ENCODE measurements at regions not wholly inside any gene's neighbourhood (a gene's known extent, or its start where the extent isn't known, plus 50 kb on each side); places are given as distances from the start of the nearest gene placed in this dataset.

DNA sequence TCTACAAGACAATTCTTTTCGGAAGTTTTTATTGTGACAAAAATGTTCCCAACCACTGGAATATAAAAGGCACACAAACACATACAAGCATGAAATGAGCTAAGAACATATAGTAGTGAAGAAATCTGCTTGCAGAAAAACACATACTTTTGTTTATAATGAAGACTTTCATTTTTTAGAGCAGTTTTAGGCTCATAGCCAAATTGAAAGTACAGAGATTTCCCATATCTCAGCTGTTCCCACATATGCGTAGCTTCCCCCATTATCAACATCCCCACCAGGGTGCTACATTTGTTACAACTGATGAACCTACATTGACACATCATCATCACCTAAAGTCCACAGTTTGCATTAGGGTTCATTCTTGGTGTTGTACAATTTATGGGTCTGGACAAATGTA is 249.4 kb downstream of the KCTD12 start:
- peaks cover 0 to 3% of the 10 kb centered on the region in 2 experiments; a peak in 1 of 4 replicates for H3K4me1 Mint-ChIP-seq
- no peak overlapping the region for H3K4me3 Mint-ChIP-seq
- H3K36me3 Mint-ChIP-seq (ENCODE audit: insufficient read depth in 1 of 3, low read depth in 3 of 3) = no peaks in the 10 kb centered on the region
- Histone ChIP-seq H3K56ac (ENCODE audit: insufficient read length, low read depth, low read length) (no peak overlapping the region), H3K4me2 (ENCODE audit: insufficient read depth, insufficient read length, low read length) (no peak overlapping the region), H2BK5ac (ENCODE audit: insufficient read length, low read length) (no peak overlapping the region), H2AK5ac (ENCODE audit: insufficient read length, low read length) (no peak overlapping the region), H2BK120ac (ENCODE audit: low read depth, low read length, poor library complexity, severe bottlenecking) (no peak overlapping the region), H4K91ac (ENCODE audit: insufficient read length, low read depth, low read length) (no peak overlapping the region), H2BK15ac (ENCODE audit: low read depth, low read length) (no peak overlapping the region), H3K4ac (ENCODE audit: low read depth, low read length) (no peak overlapping the region), H4K8ac (replicated peaks; ENCODE audit: insufficient read length, low read depth, low read length) (no peak overlapping the region), H4K5ac (ENCODE audit: insufficient read length, low read depth, low read length) (no peak overlapping the region), H3K9me3 (ENCODE audit: control insufficient read depth, low read depth, low read length) (no peaks in the 10 kb centered on the region), H3K23ac (ENCODE audit: insufficient read length, low read depth, low read length) (no peak overlapping the region), H3K4me1 (ENCODE audit: insufficient read depth, low read length) (no peaks in the 10 kb centered on the region), H3T11ph (ENCODE audit: low read length) (no peak overlapping the region), H2BK12ac (ENCODE audit: insufficient read length, low read depth, low read length) (no peak overlapping the region), H2BK20ac (ENCODE audit: low read depth, low read length, poor library complexity, severe bottlenecking) (no peak overlapping the region), H3K23me2 (ENCODE audit: insufficient read length, low read depth, low read length, poor library complexity, severe bottlenecking) (no peaks in the 10 kb centered on the region), H3K79me2 (ENCODE audit: insufficient read depth, low read length) (no peaks in the 10 kb centered on the region), H3K27ac (ENCODE audit: insufficient read length, low read depth, low read length) (no peak overlapping the region), H3K79me1 (ENCODE audit: insufficient read depth, low read depth, low read length, poor library complexity, severe bottlenecking) (no peaks in the 10 kb centered on the region), H4K20me1 (ENCODE audit: control insufficient read depth, insufficient read depth, insufficient read length) (no peaks in the 10 kb centered on the region), H3K18ac (ENCODE audit: insufficient read length, low read depth, low read length) (no peak overlapping the region), H3K9ac (ENCODE audit: extremely low read depth, insufficient read length, low read length) (no peak overlapping the region), H3K27me3 (ENCODE audit: insufficient read depth, low read length) (no peaks in the 10 kb centered on the region), H3K14ac (ENCODE audit: insufficient read depth, low read length) (no peak overlapping the region), H2AFZ (ENCODE audit: low read length) (no peak overlapping the region)
- no peak overlapping the region for H3K27ac Mint-ChIP-seq
- no peaks in the 10 kb centered on the region for H3K9me3 Mint-ChIP-seq
- no peak for TF ChIP-seq CTCF (conservative IDR thresholded peaks at IDR 0.05)
- DNase-seq = no peak
- no CpG with 5 or more reads among the region's 2 CpGs for WGBS (ENCODE audit: extremely low coverage, insufficient read length, low lambda C conversion rate)
- peaks cover 3% of the 10 kb centered on the region; the same call in 1 of the 2 replicates for H3K27me3 Mint-ChIP-seq (ENCODE audit: low read depth)
